K562 (cell line): ENCODE measurements at regions not wholly inside any gene's neighbourhood (a gene's known extent, or its start where the extent isn't known, plus 50 kb on each side); places are given as distances from the start of the nearest gene placed in this dataset.

ENCODE experiments used
- ASH1L ChIP-seq: fragments of 450-650 bp; IDR thresholded peaks from 2 replicates; pipeline ENCODE4 v1.6.1; 2018; ENCODE audit warnings: borderline replicate concordance, mild to moderate bottlenecking, low read depth; ENCODE audit not compliant: partially characterized antibody
- ATF2 ChIP-seq: sonication (generic); formaldehyde crosslinking; IDR thresholded peaks from 2 replicates; pipeline ENCODE4 v1.8.1; 2022; ENCODE audit warnings: missing genetic modification reagents
- BHLHE40 ChIP-seq: IDR thresholded peaks from 2 replicates; pipeline ENCODE4 v1.6.1; 2011; ENCODE audit warnings: low read length, improper control_type of control experiment
- BRD4 ChIP-seq: fragments of 200-600 bp; sonication (generic); IDR thresholded peaks from 2 replicates; pipeline ENCODE4 v1.6.1; 2017; ENCODE audit warnings: inconsistent platforms
- CAMTA2 ChIP-seq: fragments of 250-450 bp; sonication (Bioruptor Pico); conservative IDR thresholded peaks from 2 replicates; pipeline ENCODE4 v1.5.1; 2022
- CEBPG ChIP-seq, 3 experiments: fragments of 200-800 bp in 1 of 3; sonication (Bioruptor generic) in 1 of 3; sonication (generic) in 1 of 3; formaldehyde crosslinking in 1 of 3; IDR thresholded peaks in 2 of 3; conservative IDR thresholded peaks in 1 of 3; 2 replicates each; pipeline versions ENCODE4 v1.6.1 to v1.8.0; 2016 to 2022; ENCODE audit warnings: missing compliant biosample characterization in 2 of 3, missing genetic modification characterization in 2 of 3, mild to moderate bottlenecking in 1 of 3, missing genetic modification reagents in 1 of 3
- CHD1 ChIP-seq: fragments of 200-600 bp; sonication (generic); IDR thresholded peaks from one replicate; pipeline ENCODE4 v1.6.1; 2012; ENCODE audit warnings: mild to moderate bottlenecking, moderate library complexity, low read length, inconsistent platforms
- FOSL1 ChIP-seq: fragments of 200-800 bp; sonication (Bioruptor generic); conservative IDR thresholded peaks from 2 replicates; pipeline ENCODE4 v1.6.1; 2016; ENCODE audit warnings: missing genetic modification characterization, missing compliant biosample characterization
- FOXK1 ChIP-seq: sonication (generic); formaldehyde crosslinking; IDR thresholded peaks from 2 replicates; pipeline ENCODE4 v1.8.0; 2022; ENCODE audit warnings: missing genetic modification reagents, mild to moderate bottlenecking, borderline replicate concordance
- HDAC3 ChIP-seq: fragments of 450-650 bp; IDR thresholded peaks from 2 replicates; pipeline ENCODE4 v1.6.1; 2018; ENCODE audit warnings: borderline replicate concordance, mild to moderate bottlenecking, moderate library complexity; ENCODE audit not compliant: partially characterized antibody
- HOXB6 ChIP-seq: fragments of 250-450 bp; sonication (Bioruptor Pico); IDR thresholded peaks from 2 replicates; pipeline ENCODE4 v1.5.1; 2022; ENCODE audit warnings: mild to moderate bottlenecking, borderline replicate concordance
- JUN ChIP-seq, 2 experiments: sonication (generic) in 1 of 2; formaldehyde crosslinking in 1 of 2; IDR thresholded peaks; 2 replicates each; pipeline versions ENCODE4 v1.6.1 to v1.8.0; 2012 to 2022; ENCODE audit warnings: borderline replicate concordance in 2 of 2, mild to moderate bottlenecking in 2 of 2, improper control_type of control experiment in 1 of 2, low read depth in 1 of 2, low read length in 1 of 2, missing genetic modification reagents in 1 of 2
- JUND ChIP-seq, 2 experiments: IDR thresholded peaks; 2 replicates in 1 of 2; 3 replicates in 1 of 2; pipeline ENCODE4 v1.6.1; 2011; ENCODE audit warnings: borderline replicate concordance in 2 of 2, low read depth in 2 of 2, low read length in 2 of 2, improper control_type of control experiment in 1 of 2, missing biosample characterization in 1 of 2, missing genetic modification characterization in 1 of 2, missing genetic modification reagents in 1 of 2
- KDM5B ChIP-seq: fragments of 200-600 bp; sonication (generic); IDR thresholded peaks from 2 replicates; pipeline ENCODE4 v1.6.1; 2012; ENCODE audit warnings: low read depth, mild to moderate bottlenecking, moderate library complexity, low read length, control low read depth, inconsistent platforms; ENCODE audit not compliant: insufficient replicate concordance
- LARP7 ChIP-seq: fragments of 450-650 bp; IDR thresholded peaks from 2 replicates; pipeline ENCODE4 v1.6.1; 2016
- NCOA6 ChIP-seq: fragments of 450-650 bp; IDR thresholded peaks from 2 replicates; pipeline ENCODE4 v1.6.1; 2017; ENCODE audit warnings: mild to moderate bottlenecking
- NELFE ChIP-seq: IDR thresholded peaks from 2 replicates; pipeline ENCODE4 v1.6.1; 2011; ENCODE audit warnings: mild to moderate bottlenecking; ENCODE audit not compliant: insufficient read depth, insufficient read length
- PHB ChIP-seq: fragments of 250-450 bp; sonication (Bioruptor Pico); IDR thresholded peaks from 2 replicates; pipeline ENCODE4 v1.5.0; 2021
- PTRF ChIP-seq: fragments of 450-650 bp; IDR thresholded peaks from 2 replicates; pipeline ENCODE4 v1.6.1; 2016; ENCODE audit warnings: mild to moderate bottlenecking, missing genetic modification characterization, missing compliant biosample characterization
- SAFB2 ChIP-seq: fragments of 200-400 bp; formaldehyde crosslinking; IDR thresholded peaks from 2 replicates; pipeline ENCODE4 v1.6.1; 2018; ENCODE audit warnings: borderline replicate concordance, low read length, low read depth, moderate library complexity; ENCODE audit not compliant: severe bottlenecking
- SMARCA4 ChIP-seq: fragments of 450-650 bp; IDR thresholded peaks from 2 replicates; pipeline ENCODE4 v1.6.1; 2016
- SMARCC2 ChIP-seq: fragments of 450-650 bp; IDR thresholded peaks from 2 replicates; pipeline ENCODE4 v1.6.1; 2017; ENCODE audit warnings: antibody characterized with exemption, moderate library complexity, mild to moderate bottlenecking, low read depth
- SMC3 ChIP-seq: conservative IDR thresholded peaks from 2 replicates; pipeline ENCODE4 v1.6.1; 2011; ENCODE audit warnings: low read depth, low read length, improper control_type of control experiment; ENCODE audit not compliant: insufficient read depth
- SP1 ChIP-seq: sonication (generic); formaldehyde crosslinking; IDR thresholded peaks from 2 replicates; pipeline ENCODE4 v1.8.1; 2022; ENCODE audit warnings: mild to moderate bottlenecking, missing genetic modification reagents
- TBP ChIP-seq: optimal IDR thresholded peaks from 2 replicates; pipeline ENCODE3; 2011; ENCODE audit warnings: low read depth, low read length, improper control_type of control experiment
- ZNF12 ChIP-seq: sonication (generic); formaldehyde crosslinking; IDR thresholded peaks from 2 replicates; pipeline ENCODE4 v1.4.0; 2020; ENCODE audit warnings: mild to moderate bottlenecking, missing genetic modification reagents
- ZNF217 ChIP-seq: sonication (generic); formaldehyde crosslinking; IDR thresholded peaks from 2 replicates; pipeline ENCODE4 v1.8.0; 2022; ENCODE audit warnings: mild to moderate bottlenecking, missing genetic modification reagents
- ZNF57 ChIP-seq: fragments of 450-650 bp; formaldehyde crosslinking; IDR thresholded peaks from 2 replicates; pipeline ENCODE4 v1.4.0; 2020; ENCODE audit warnings: mild to moderate bottlenecking, moderate library complexity

- TF ChIP-seq ATF2 (CRISPR knock-in tag): peak; percentile 70; the same call in 1 of the 2 replicates
- TF ChIP-seq SAFB2: no peak
- 0 out of 2 replicates have a peak, but pooled peaks have one; percentile 70 for TF ChIP-seq PHB (CRISPR knock-in tag)
- no peak for TF ChIP-seq HOXB6 (CRISPR knock-in tag)
- TF ChIP-seq JUND (IDR thresholded peaks at IDR 0.05; ENCODE audit: borderline replicate concordance, low read depth, low read length): peak; percentile 97
- TF ChIP-seq JUND (tag; IDR thresholded peaks at IDR 0.05; ENCODE audit: borderline replicate concordance, low read depth, low read length): peak; percentile 92; the same call in 2 of the 3 replicates
- TF ChIP-seq BRD4: peak; percentile 55; the same call in 1 of the 2 replicates
- TF ChIP-seq ZNF217 (CRISPR knock-in tag): 0 out of 2 replicates have a peak, but pooled peaks have one; percentile 78
- peak; percentile 84 for TF ChIP-seq BHLHE40
- TF ChIP-seq JUN (IDR thresholded peaks at IDR 0.05; ENCODE audit: borderline replicate concordance, low read depth, low read length): peak; percentile 95
- peak; percentile 88; the same call in 1 of the 2 replicates for TF ChIP-seq JUN (CRISPR knock-in tag; IDR thresholded peaks at IDR 0.05; ENCODE audit: borderline replicate concordance)
- no peak for TF ChIP-seq NELFE
- TF ChIP-seq FOXK1 (CRISPR knock-in tag): peak; percentile 83; the same call in 1 of the 2 replicates
- no peak for TF ChIP-seq CAMTA2
- no peak for TF ChIP-seq ZNF57 (CRISPR knock-in tag)
- TF ChIP-seq FOSL1 (tag): peak; percentile 98
- TF ChIP-seq CEBPG (CRISPR knock-in tag; IDR thresholded peaks at IDR 0.05): peak; percentile 51; the same call in 1 of the 2 replicates
- TF ChIP-seq CEBPG (tag; conservative IDR thresholded peaks at IDR 0.05 in 1 of 2, IDR thresholded peaks at IDR 0.05 in 1 of 2): no peak
- TF ChIP-seq SMARCA4: peak; percentile 68
- TF ChIP-seq CHD1: peak; percentile 78
- 0 out of 2 replicates have a peak, but pooled peaks have one; percentile 47 for TF ChIP-seq SMARCC2
- peak; percentile 80 for TF ChIP-seq SP1 (CRISPR knock-in tag)
- TF ChIP-seq PTRF (tag): no peak
- peak; percentile 81 for TF ChIP-seq KDM5B
- TF ChIP-seq LARP7: no peak; the same call in 1 of the 2 replicates
- peak; percentile 50; the same call in 1 of the 2 replicates for TF ChIP-seq ZNF12 (CRISPR knock-in tag)
- TF ChIP-seq NCOA6: peak; percentile 74
- TF ChIP-seq HDAC3: peak; percentile 9
- TF ChIP-seq SMC3: no peak
- peak; percentile 77 for TF ChIP-seq TBP
- TF ChIP-seq ASH1L: peak; percentile 66
Measured at GRCh38 chr6:158869826-158870648, 50.9 kb upstream of the EZR start (continued).
